HS-27A (cell line): ENCODE measurements at regions not wholly inside any gene's neighbourhood (a gene's known extent, or its start where the extent isn't known, plus 50 kb on each side); places are given as distances from the start of the nearest gene placed in this dataset.
"Not testable (repeated sequence)": the region's sequence is repeated elsewhere in the genome, so short reads cannot be mapped to it uniquely, and the experiment has no call there.

Experiments
- DNase-seq: peaks from one replicate; pipeline ENCODE4 v3.0.0-alpha.2; 2012; ENCODE audit warnings: low read depth, missing footprints

DNA sequence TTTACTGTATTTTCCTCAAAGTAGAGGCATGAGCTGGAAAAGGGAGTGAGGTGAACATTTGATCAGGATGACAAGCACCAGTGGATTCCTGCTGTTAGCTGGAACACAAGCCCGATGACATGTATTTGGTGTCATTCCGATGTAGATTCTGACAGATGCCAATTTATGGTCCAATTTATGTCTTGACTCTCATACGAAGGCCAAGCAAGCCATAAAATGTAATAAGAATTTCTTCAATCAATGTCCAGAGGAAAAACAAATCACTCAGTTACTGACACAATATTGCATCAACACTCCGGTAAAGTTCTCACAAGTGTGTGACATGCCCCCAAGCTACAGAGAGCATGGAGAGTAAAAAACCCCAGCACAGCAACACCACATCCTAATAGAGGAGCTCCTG lies 138.3 kb upstream of the ZNF521 start:
- DNase-seq = no peak

DNA sequence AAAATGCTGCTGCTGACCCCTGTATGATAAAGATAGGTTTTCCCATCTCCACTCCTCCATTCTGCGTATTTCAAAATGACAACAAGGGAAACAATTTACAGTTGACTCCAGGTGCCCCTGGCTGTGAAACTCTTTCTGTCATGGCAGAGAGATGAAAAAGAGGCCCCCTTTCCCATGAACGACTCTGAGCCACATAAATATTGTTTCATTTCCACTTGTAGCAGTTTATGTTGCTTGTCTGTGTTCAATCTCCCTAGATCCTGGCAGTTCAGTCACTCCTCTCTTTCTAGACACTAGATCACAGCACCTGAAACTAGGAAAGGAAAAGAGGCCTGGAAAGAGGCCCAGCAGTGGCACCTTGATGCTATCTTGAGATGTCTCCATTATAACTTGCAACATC lies 121.0 kb upstream of the ZNF521 start:
- no peak for DNase-seq

DNA sequence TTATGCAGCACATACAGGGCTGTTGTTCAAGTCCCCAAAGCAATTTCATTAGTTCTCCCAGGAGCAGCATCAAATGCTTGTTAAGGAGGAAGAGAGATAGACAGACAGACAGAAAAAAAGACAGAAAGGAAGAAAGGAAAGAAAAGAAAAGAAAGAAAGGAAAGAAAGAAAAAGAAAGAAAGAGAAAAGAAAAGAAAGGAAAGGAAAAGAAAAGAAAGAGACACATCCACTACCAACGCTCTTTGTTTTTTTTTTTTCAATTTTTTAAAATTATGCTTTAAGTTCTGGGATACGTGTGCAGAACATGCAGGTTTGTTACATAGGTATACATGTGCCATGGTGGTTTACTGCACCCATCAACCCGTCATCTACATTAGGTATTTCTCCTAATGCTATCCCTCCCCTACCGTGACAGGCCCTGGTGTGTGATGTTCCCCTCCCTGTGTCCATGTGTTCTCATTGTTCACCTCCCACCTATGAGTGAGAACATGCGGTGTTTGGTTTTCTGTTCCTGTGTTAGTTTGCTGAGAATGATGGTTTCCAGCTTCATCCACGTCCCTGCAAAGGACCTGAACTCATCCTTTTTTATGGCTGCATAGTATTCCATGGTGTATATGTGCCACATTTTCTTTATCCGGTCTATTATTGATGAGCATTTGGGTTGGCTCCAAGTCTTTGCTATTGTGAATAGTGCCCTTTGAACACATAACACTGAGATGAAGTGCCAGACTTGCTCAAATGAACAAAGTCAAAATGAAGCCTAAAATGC lies 119.0 kb upstream of the ZNF521 start:
- DNase-seq = not testable (repeated sequence)

DNA sequence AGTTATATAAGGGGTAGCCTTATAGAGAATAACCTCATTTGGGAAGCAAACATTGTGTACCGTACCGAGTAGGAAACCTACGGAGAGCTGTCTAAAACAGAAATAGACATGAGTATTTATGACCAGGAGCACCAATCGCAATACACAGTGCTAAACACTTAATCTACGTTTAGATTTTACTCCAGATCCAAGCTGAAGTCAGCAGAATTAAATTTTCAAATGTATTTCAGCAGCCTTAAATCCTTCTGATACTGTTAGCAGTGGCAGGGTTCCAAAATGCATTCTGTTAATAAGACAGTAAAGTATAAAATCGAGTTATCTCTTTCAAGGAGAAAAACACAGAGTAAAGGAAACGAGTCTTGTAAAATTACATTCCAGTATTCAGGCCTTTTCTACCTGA lies 118.1 kb upstream of the ZNF521 start:
- no peak for DNase-seq

DNA sequence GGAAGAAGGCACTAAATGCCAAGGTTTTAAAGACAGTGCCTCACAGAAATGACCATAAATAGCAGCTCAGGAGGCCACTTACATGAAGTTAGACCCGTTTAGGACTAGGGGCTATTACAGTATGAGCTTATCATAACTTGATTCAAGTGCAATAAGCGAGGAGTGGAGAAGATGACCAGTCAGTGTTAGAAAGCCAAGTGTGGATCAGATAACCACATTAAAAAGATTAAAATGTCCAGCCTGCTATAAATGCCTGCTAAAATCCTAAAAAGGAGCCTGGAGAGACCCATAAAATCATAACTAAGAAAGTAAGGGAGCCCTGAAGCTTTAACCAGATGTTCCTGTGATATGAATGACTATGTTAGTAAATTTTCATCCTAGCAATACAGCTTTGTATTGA lies 117.5 kb upstream of the ZNF521 start:
- DNase-seq = no peak

DNA sequence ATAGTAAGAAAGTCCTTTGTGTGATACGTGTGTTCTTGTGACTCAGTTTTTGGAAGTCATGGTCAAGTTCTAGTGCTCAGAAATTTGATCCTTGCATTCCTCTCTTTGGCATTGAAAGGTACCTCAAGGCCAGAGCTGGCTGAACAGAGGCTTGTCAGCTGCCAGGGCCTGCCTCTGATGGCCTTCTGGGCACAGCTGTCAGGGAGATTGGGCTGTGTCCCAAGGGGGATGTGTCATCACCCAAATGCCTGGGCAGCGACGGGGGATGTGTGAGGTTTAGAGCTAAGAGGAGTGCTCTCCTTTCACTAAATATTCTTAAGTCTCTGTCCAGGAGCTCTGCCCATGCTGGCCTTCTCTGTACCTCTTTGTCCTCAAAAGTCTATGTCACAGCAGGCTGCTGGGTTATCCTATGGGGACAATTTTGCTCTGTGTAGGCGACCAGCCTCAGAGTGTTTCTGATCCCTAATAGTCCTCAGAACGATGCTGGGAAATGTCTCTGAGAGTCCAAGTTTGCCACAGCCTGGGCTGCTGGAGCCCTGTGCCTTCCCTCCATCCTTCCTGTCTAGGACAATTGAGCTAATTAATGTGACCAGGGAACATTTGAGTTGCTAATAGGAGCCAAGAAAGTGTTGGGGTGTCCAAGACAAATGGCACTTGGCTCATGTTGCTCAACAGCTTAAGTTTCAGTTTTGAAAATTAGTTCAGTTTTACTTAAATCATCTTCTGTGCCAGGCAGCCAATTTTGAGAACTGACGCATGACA lies 115.4 kb upstream of the ZNF521 start:
- peak; percentile 59 for DNase-seq

DNA sequence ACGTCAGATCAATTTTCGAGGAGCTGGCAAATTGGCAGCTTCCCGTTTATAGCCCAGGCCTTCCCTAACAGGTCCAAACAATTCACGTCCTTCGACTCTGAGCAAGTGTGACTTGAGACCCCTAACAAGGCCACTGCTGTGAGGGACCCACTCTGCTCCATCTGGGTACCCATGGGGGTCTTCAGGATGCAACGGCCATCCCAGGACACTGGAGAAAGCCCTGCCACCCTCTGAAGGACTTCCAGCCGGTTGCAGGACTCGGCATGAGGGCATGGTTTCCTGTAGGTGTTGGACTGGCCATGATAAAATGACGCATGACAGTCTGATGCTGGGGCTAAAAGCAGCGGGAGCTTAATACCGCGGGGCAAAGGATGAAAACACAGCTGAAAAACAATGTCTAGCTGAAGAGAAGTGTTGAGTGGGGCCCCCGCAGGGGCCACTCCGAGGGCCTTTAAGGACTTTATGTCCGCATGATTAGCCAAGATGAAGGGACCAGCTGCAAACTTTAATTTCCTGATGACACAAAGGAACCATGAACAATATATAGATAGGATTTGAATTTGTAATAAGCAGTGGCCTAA lies 113.3 kb upstream of the ZNF521 start:
- DNase-seq = no peak

DNA sequence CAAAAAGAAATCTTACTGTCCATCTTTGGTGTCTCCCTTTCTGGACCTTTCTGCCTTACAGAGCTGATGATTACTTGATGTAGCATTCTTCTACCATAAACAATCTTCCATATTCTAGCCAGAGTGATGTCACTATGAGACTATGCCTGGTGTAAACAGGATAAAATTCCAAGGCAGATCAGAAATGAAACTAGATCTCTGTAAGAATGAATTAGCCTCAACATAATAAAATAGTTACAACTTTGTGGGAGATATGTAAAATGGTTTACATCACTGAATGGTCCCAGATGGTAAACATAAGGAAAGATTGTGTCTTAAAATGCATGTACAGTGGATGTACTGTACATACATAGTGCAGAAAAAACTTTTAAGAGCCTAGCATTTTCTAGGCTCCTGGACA lies 112.3 kb upstream of the ZNF521 start:
- DNase-seq = no peak

DNA sequence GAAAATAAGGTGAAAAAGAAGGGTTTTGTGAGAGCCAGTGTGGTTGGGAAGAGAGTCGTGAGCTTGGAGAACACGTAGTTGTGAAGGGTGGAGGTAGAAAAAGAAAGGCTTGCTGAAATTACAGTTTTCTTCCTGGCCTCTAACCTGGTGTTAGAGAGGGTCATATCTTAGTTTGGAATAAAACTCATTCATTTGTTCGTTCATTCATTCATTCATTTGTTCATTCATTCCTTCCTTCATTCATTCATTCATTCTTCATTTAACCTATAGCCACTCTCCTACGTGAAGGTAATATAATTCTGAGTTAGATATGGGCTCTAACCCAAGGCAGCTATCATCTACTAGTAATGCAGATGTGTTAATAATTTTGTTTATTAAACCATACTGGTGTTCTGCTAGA lies 111.8 kb upstream of the ZNF521 start:
- no peak for DNase-seq

DNA sequence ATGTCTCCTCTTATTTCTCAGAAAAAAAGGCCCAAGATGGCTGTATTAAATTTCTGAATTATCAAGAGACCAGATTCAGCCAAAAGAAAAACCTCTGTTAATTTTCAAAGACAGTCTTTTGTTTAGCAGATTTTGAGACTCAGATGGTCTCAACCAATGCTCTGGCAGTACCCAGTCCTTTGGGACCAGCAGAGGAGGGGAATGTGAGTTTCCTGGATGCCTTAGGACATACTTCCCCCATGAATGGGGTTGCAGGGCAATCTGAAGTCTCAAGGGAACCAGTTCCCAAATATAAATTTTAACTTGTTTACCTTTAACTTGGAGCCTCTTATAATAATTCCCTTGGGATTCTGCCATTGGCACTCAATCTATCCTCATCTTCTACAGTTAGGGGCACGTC lies 107.8 kb upstream of the ZNF521 start:
- DNase-seq = no peak

DNA sequence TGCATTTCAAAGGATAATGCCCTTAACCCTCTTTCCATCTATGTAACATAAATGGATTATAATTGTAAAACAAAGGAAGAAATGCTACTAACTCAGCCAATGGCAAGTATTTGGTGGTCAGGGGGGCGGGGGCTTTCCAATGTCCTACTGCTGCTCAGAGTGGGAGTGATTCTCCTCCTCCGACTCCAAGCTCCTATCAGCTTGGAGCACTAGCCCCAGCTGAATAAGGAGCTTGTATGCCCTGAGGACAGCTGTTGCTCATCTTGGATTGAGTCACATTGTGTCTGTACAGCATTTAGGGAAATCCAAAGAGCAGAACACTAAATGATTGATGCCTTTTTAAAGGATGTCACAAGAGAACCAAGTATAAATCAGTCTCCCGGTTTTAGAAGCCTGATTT lies 105.6 kb upstream of the ZNF521 start:
- DNase-seq = no peak

DNA sequence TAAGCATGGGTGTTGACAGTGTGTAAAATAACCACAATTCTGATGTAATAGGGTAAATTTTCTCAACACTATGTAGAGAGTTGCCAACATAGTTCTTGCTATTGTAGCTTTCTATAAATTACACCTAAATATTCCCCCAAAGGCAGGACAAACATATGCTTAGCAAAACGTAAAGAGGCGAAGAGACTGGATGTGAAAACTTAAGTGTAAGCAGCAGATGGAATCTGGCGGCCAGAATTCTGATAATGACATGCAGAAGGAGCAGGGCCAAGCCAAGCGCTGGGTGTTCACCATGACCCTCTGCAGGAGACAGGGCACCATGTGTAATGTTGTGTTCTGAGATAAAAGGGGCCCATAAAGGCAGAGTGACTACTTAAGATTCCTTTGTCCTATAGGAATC lies 105.2 kb upstream of the ZNF521 start:
- DNase-seq = no peak

DNA sequence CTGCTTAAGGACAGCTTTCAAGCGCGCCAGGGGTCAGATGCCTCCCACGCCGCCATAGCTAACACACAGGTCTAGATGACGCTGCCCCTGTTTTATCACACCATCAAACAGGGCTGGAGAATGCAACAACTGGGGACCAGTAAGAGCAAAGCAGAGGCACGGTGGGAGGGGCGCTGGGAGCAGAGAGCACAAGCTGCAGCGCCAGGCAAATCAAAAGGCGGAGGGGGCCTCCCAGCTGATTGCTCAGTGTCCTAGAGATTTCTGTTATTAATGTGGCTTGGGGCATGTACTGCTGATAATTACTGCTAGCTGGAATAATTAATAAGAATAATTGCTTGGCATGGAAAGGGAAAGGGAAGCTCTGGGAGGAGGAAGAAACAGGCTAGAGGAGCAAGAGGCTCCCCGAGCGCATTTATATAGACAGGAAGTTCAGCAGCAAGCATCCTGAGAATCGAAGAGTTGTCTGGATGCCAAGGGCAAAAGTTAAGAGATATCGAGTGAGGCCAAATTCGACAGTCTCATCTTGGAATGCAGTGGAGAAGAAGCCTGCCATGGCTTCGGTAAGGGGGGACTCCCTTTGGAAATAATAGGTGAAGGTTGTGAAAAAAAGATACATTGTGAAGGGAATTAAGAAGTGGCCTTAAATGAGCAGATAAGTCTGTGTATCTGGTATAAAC lies 104.5 kb upstream of the ZNF521 start:
- DNase-seq = no peak

DNA sequence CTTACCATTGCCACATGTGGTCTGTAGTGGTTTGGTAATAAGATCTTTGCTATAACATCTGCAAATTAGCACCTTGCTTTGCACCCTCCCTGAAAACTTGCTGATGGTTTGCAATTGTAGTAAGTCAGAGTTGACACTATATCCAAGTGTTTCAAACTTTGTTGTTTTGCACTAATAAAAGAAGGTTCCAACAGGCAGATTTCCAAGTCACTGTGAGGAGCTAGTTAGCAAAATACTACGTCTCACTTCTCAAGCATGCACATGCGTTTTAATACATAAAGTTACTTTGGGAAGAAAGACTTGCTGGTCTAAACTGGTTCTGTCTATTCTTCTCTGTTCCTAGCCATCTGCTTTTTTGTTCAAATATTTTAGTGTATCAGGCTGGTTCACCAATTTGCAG lies 103.7 kb upstream of the ZNF521 start:
- no peak for DNase-seq

DNA sequence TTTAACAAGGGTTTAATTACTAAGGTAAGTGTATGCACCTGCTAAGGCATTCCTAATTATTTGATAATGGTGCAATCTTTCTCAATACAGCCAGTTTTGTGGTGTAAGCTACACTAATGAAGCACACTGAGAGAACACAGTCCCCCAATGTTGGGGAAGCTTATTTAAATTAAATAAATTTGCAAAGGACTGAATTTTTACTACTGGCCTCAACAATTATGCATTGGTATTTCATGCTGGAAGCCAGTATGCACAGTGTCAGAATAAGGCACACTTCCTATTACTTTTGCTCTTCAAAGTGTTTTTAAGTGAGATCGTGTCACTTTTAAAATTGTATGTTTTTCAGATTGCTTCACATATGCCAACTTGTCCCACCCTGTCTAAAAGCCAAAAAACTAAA lies 103.2 kb upstream of the ZNF521 start:
- DNase-seq = no peak

DNA sequence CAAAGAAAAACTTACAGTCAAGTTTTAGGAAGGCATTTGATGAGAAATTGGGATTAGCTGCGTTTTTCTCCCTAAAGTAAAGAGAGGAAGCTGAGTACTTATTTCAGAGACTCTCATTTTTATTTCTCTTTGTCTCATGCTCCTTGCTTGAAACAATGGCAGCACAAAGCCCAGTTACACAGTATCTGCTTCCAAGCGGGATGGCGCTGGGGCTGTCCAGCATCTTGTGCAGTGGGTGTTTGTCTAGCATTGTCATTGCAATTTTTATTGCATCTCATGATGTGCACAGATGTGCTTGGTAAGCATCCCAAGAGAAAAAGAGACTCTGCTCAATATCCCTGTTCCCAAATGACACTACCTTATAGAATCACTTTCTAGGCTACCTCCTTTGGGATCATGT lies 102.8 kb upstream of the ZNF521 start:
- no peak for DNase-seq

DNA sequence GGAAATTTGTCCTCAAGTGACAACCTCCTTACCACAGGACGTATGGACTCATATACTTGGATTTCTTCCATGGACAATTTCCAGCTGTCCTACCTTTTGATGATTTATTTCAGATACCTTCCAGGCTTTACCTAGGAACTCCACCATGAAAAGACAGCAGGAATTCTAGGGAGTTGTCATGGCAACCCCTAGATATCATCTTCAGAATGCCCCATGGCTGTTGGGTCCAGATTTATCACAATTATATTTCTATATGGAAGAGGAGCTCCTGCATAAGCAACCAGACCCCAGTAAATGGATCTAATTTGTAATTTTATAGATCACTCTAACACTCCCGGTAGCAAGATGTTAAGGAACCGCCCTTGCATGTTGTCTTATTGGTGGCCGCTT lies 102.3 kb upstream of the ZNF521 start:
- DNase-seq = no peak

DNA sequence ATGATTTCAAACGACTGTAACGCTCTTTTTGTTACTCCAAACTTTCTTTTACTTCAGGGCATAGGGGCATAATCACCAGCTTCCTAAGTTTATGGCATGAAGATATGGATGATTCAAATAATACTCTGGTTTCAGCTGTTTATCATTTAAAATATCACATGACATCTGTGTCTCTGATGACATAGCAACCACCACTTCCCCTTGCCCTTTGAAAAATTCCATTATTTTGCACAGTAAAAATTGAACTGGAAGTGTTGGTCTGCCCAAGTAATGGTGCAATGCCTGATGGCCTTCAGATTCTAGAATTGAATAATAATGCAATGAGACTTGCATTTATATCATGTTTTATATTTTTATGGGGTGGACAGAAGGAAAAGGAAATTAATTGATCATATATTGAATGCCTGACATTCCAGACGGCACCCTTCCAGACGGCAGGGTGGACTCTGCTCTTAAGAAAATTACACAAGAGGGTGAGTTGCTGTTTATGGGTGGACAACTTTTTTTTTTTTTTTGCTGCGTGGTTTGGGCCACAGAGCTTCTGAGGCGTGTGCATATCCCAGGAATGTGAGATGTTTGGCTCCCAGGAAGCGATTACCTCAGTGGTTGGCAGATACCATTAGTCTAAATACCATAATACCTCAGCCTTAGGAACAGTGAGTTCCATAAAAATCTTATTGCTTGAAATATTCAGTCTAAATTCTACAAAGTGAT lies 101.7 kb upstream of the ZNF521 start:
- DNase-seq = no peak

DNA sequence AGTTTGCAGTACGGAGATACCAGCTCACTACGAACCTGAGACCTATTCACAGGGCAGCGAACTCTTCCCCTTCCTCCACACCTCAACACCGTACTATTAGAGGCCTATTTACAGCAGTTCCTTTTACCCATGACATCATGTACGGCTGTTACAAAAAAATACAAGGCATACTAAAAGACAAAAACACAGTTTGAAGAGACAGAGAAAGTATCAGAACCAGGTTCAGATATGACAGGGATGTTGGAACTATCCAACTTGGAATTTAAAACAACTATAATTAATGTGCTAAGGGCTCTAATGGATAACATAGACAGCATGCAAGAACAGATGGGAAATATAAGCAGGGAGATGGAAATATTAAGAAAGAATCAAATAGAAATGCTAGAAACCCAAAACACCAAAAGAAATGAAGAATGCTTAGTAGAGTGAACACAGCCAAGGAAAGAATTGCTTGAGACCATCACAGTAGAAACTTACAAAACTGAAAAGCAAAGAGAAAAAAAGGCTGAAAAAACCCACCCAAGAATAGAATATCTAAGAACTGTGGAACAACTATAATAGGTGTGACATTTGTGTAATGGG lies 99.2 kb upstream of the ZNF521 start:
- DNase-seq = no peak

DNA sequence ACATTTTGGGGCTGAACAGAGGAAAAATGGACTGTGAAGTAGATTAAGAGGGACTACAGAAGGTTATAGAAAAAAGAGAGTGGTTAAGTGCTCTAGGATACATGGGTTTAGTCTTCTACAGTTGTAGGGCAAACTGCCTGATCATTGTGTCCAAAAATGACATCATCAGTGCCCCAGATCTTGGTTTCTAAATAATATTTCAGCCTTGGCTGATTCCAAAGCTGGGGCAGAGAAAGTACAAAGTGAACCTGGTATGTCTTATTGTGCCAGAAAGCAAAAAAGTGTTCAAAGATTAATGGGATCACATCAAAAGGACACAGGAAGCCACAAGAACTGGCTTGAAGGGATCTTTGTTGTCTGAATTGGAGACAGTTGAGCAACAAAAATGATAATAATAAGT lies 97.1 kb upstream of the ZNF521 start:
- no peak for DNase-seq

DNA sequence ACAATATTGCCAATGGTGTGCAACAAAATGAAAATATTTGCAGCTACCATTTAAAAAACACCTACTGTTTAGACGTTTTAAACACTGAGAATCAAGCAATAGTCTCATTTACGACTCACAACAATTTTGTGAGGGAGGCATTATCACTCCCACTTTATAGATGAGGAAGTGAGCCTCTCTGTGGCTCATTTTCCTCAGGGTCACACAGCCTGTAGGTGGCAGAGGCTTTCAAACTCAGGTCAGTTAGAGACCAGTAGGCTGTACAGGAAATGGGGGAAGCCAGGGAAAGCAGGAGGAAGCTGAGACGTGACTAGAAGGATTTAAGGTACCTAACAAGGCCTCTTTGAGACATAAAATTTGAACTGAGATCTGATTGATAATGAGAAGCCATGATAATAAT lies 95.0 kb upstream of the ZNF521 start:
- DNase-seq = no peak

DNA sequence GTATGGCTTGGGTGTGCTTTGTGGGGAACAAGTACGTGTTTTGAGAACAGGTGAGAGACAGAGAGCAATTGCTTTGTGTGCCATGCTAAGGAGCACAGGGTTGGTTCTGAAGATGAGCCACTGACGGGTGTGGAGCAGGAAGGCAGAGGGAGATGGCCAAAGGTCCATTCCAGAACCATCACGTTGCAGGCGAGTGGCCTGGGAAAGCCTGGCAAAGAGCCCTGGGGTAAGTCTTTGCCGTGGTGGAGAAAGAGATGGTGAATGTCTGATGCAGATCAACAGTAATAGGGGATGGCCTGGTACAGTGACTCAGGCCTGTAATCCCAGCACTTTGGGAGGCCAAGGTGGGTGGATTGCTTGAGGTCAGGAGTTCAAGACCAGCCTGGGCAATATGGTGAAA lies 93.5 kb upstream of the ZNF521 start:
- DNase-seq = no peak
